Right atrium auricular region (tissue), 2 donors: ENCODE measurements at regions not wholly inside any gene's neighbourhood (a gene's known extent, or its start where the extent isn't known, plus 50 kb on each side); places are given as distances from the start of the nearest gene placed in this dataset.

ENCODE experiments used
- DNase-seq: peaks from one replicate; pipeline ENCODE4 v3.0.0-alpha.2; 2019; ENCODE audit warnings: low spot score
- H3K27ac ChIP-seq, 2 donors: fragments of 200-600 bp; sonication (generic); 1 replicate in 1 of 2; 2 replicates in 1 of 2; pipeline ENCODE4 v1.5.1; 2016 to 2019
- H3K27me3 ChIP-seq, 2 donors: fragments of 200-600 bp; sonication (generic); one replicate each; pipeline versions ENCODE4 v1.5.1 to v1.6.0; 2017 to 2019
- H3K36me3 ChIP-seq: fragments of 200-600 bp; sonication (generic); one replicate; pipeline ENCODE4 v1.5.1; 2016
- H3K4me1 ChIP-seq, 2 donors: fragments of 200-600 bp; sonication (generic); one replicate each; pipeline versions ENCODE4 v1.5.1 to v1.6.0; 2017 to 2019
- H3K4me3 ChIP-seq, 2 donors: fragments of 200-600 bp; sonication (generic); 1 replicate in 1 of 2; 2 replicates in 1 of 2; pipeline ENCODE4 v1.5.1; 2017 to 2019; ENCODE audit warnings: mild to moderate bottlenecking in 1 of 2, moderate library complexity in 1 of 2
- H3K9me3 ChIP-seq, 2 donors: fragments of 200-600 bp; sonication (generic); one replicate each; pipeline ENCODE4 v1.5.1; 2019
- TF ChIP-seq, protein P1 (sequence below), 2 donors: fragments of 200-600 bp; sonication (generic); IDR thresholded peaks; one replicate each; pipeline ENCODE4 v1.5.1; 2019; ENCODE audit warnings: antibody characterized with exemption in 2 of 2

DNA sequence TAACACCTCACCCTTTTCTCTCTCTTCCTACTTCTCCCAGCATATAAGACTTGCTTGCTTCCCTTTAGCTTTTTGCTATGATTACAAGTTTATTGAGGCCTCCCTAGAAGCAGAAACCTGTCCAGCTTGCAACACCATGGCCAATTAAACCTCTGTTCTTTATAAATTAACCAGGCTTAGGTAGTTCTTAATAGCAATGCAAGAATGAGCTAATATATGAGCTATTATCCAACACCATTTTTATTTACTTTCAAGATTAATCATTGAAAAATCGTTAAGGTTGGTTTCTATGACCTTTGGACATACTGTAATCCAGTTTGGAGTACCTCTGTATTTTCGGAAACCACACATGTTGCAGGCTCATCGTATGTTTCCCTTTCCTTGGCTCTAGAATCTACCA lies 643.1 kb downstream of the ZPLD1 start:
- TF ChIP-seq, protein P1, sequence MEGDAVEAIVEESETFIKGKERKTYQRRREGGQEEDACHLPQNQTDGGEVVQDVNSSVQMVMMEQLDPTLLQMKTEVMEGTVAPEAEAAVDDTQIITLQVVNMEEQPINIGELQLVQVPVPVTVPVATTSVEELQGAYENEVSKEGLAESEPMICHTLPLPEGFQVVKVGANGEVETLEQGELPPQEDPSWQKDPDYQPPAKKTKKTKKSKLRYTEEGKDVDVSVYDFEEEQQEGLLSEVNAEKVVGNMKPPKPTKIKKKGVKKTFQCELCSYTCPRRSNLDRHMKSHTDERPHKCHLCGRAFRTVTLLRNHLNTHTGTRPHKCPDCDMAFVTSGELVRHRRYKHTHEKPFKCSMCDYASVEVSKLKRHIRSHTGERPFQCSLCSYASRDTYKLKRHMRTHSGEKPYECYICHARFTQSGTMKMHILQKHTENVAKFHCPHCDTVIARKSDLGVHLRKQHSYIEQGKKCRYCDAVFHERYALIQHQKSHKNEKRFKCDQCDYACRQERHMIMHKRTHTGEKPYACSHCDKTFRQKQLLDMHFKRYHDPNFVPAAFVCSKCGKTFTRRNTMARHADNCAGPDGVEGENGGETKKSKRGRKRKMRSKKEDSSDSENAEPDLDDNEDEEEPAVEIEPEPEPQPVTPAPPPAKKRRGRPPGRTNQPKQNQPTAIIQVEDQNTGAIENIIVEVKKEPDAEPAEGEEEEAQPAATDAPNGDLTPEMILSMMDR (IDR thresholded peaks at IDR 0.05) = no peak
- Histone ChIP-seq H3K27me3 (no peaks in the 10 kb centered on the region), H3K27ac (no peak overlapping the region), H3K36me3 (no peaks in the 10 kb centered on the region), H3K9me3 (no peaks in the 10 kb centered on the region), H3K4me1 (no peaks in the 10 kb centered on the region), H3K4me3 (no peak overlapping the region)
- no peak for DNase-seq

DNA sequence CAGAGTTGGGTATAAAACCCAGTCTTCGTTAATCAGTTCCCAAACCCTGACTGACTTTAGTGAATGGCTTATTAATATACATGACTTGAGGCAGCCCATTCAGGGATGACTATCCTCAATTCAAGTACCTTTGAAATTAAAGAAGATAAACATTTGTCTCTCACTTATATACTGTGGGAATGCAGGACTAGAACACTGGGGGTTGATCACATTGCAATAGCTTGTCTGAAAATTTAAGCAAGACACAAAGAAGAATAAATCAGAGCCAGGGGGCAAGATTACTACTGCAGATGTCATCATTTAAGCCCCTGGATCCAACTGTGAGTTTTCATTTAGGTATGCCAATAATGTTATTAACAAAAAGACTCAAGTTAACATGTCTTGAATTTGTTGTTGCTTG lies 647.7 kb downstream of the ZPLD1 start:
- H3K27ac ChIP-seq = no peak overlapping the region
- no peak for DNase-seq
- TF ChIP-seq, protein P1 (IDR thresholded peaks at IDR 0.05) = no peak
- no peaks in the 10 kb centered on the region for H3K36me3 ChIP-seq
- no peaks in the 10 kb centered on the region for H3K9me3 ChIP-seq
- H3K4me1 ChIP-seq = no peaks in the 10 kb centered on the region
- H3K27me3 ChIP-seq = no peaks in the 10 kb centered on the region
- H3K4me3 ChIP-seq = no peak overlapping the region

DNA sequence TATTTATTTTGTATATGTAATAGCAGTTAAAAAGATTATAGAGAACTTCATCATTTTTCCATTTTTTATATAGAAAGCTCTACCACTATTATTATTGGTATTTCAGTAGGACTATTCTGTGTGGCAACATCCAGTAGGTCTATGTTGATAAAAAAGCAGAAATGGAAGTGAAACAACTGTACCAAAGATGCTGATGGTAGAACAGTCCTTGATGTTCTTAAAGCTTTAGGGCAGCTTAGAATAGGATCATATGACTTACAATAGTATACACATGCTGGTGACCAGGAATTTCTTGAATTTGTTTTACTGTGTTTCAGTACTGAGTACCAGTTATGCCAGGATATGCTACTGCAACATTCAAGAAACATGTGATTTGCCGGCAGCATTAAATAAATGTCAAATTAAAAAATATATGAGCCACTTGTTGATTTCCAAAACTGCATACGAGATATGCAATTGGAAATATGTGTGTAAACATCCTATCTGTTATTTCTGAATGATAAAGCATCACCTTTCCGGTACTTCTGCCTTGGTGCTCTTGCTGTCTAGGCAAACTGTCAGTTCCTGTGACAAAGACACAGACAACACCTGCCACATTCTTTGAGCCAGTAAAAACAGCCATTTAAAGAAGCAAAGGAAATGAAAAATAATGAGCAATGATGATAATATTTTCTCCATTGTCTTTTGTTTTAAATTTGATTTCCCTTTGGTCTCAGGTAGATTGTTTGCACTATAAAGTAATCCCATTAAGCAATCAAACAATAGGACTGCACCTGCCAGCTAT lies 649.2 kb downstream of the ZPLD1 start:
- H3K27me3 ChIP-seq = no peaks in the 10 kb centered on the region
- H3K27ac ChIP-seq = no peak overlapping the region
- DNase-seq = no peak
- no peaks in the 10 kb centered on the region for H3K9me3 ChIP-seq
- TF ChIP-seq, protein P1 (IDR thresholded peaks at IDR 0.05) = no peak
- no peak overlapping the region for H3K4me3 ChIP-seq
- H3K4me1 ChIP-seq = no peaks in the 10 kb centered on the region
- H3K36me3 ChIP-seq = no peaks in the 10 kb centered on the region

DNA sequence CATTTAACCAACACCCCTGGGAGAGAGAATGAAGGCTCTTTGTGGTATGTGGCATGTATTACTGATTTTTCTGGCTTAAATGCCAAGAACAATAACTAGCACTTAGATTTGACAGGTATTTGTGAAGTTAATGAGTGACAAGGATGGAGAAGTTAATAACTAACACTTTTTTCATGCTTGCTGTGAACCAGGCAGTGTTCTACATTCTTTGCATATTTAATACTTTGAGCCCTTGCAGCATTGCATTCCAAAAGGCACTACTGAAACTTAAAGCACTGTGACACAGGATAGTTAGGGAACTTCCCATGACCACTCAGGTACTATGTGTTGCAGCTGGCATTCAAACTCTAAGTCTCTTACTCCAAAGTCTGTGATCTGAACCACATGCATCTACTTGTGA lies 650.6 kb downstream of the ZPLD1 start:
- DNase-seq = no peak
- Histone ChIP-seq H3K4me3 (no peak overlapping the region), H3K9me3 (no peaks in the 10 kb centered on the region), H3K27me3 (no peaks in the 10 kb centered on the region), H3K27ac (no peak overlapping the region), H3K36me3 (no peaks in the 10 kb centered on the region), H3K4me1 (no peaks in the 10 kb centered on the region)
- TF ChIP-seq, protein P1 (IDR thresholded peaks at IDR 0.05) = no peak

DNA sequence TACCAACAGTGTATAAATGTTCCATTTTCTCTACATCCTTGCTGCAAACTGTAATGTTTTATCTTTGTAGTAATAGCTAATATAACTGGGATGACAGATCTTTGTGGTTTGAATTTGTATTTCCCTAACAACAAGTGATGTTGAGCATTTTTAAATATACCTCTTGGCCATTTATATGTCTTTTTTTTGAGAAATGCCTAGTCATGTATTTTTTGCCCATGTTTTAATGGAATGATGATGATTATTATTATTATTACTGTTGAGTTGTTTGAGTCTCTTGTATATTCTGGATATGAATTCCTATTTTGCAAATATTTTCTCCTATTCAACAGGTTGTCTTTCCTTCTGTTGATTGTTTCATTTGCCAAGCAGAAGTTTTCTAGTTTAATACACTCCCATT lies 654.9 kb downstream of the ZPLD1 start:
- no peak overlapping the region for H3K27ac ChIP-seq

More for the DNA sequence above, 654.9 kb downstream of the ZPLD1 start:
- Histone ChIP-seq H3K9me3 (peaks cover 0 to 8% of the 10 kb centered on the region in 2 donors), H3K36me3 (no peaks in the 10 kb centered on the region), H3K4me1 (no peaks in the 10 kb centered on the region), H3K4me3 (no peak overlapping the region), H3K27me3 (no peaks in the 10 kb centered on the region)
- DNase-seq = no peak
- TF ChIP-seq, protein P1 (IDR thresholded peaks at IDR 0.05) = no peak
